Activated CD4-positive, alpha-beta T cell treated with anti-CD3 and anti-CD28 coated beads, Interleukin-2, amount 10 ng/mL, durations not matched to agents 7 days and 5 days (primary cell): ENCODE measurements at regions not wholly inside any gene's neighbourhood (a gene's known extent, or its start where the extent isn't known, plus 50 kb on each side); places are given as distances from the start of the nearest gene placed in this dataset.

ENCODE experiments used
- CTCF ChIA-PET: fragments of 350-600 bp; sonication (Branson Sonifier 250); formaldehyde crosslinking; loops from one replicate; lab custom pipeline; 2021; ENCODE audit warnings: antibody characterized with exemption; lab: Charles Lee
- POLR2A ChIA-PET: fragments of 350-600 bp; sonication (Branson Sonifier 250); formaldehyde crosslinking; loops from one replicate; lab custom pipeline; 2021; ENCODE audit warnings: antibody characterized with exemption; lab: Charles Lee
- DNase-seq: peaks from one replicate; pipeline ENCODE4 v3.0.0-alpha.2; 2020
- H3K27ac Mint-ChIP-seq: one replicate; pipeline ENCODE4 v1.8.0; 2021; ENCODE audit warnings: mild to moderate bottlenecking, moderate library complexity, mixed read lengths
- H3K27me3 Mint-ChIP-seq: one replicate; pipeline ENCODE4 v1.8.0; 2021; ENCODE audit warnings: mixed read lengths
- H3K36me3 Mint-ChIP-seq: one replicate; pipeline ENCODE4 v1.8.0; 2021; ENCODE audit warnings: low read depth, mixed read lengths
- H3K4me1 Mint-ChIP-seq: one replicate; pipeline ENCODE4 v1.8.0; 2021; ENCODE audit warnings: mixed read lengths
- H3K4me3 Mint-ChIP-seq: one replicate; pipeline ENCODE4 v1.8.0; 2021; ENCODE audit warnings: mild to moderate bottlenecking, moderate library complexity, mixed read lengths
- H3K9me3 Mint-ChIP-seq: one replicate; pipeline ENCODE4 v1.8.0; 2021; ENCODE audit warnings: mixed read lengths

DNA sequence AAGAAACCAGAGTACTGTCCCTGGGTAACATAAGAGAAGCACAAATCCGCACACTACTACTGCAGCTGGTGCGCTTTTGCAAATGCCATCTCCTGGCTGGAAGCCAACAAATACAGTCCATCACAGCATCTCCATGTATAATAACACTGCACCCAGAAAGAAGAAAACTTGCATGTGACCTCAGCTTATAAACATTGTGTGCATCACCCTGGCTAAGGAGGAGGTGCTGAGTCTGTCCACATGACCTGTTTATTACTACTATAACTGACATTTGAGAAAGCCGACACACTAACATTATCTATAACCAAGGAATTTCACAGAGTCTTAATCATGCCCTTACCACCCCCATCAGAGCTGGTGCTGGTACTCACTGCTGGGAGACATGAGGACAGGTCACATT, 516.8 kb downstream of the CFAP47 start:
- Mint-ChIP-seq H3K4me3 (no peak overlapping the region), H3K9me3 (no peaks in the 10 kb centered on the region), H3K27ac (no peak overlapping the region), H3K36me3 (no peaks in the 10 kb centered on the region), H3K27me3 (no peaks in the 10 kb centered on the region), H3K4me1 (no peaks in the 10 kb centered on the region)
- DNase-seq = no peak
- ChIA-PET POLR2A (no interaction called here), CTCF (no interaction called here)

DNA sequence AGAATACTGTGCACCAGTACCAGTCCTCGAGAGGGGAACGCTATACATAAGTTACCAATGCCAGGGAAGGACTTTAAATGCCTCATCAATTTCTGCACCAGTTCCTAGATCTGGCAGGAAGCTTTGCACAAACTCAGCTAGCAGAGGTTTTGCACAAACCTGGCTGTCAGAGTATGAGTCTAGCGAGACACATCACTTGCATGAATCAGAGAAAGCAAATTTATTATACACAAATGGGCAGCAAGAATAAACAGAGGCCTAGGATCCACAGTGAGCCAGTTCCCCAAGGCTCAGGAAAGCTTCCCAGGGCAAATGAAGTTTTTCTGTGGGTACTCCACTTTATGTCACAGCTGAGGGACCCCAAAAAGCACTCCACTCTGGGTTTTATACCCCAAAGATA, 523.5 kb downstream of the CFAP47 start:
- DNase-seq = no peak
- no peaks in the 10 kb centered on the region for H3K36me3 Mint-ChIP-seq
- ChIA-PET POLR2A (no interaction called here), CTCF (no interaction called here)
- H3K4me1 Mint-ChIP-seq = no peaks in the 10 kb centered on the region
- H3K9me3 Mint-ChIP-seq = no peaks in the 10 kb centered on the region
- H3K27me3 Mint-ChIP-seq = no peaks in the 10 kb centered on the region
- H3K4me3 Mint-ChIP-seq = no peak overlapping the region
- no peak overlapping the region for H3K27ac Mint-ChIP-seq

- Mint-ChIP-seq H3K27ac (no peak overlapping the region), H3K9me3 (no peaks in the 10 kb centered on the region), H3K27me3 (no peaks in the 10 kb centered on the region), H3K36me3 (no peaks in the 10 kb centered on the region), H3K4me3 (no peak overlapping the region), H3K4me1 (no peaks in the 10 kb centered on the region)
- POLR2A ChIA-PET = no interaction called here
- DNase-seq = no peak
- CTCF ChIA-PET = no interaction called here
Measured at GRCh38 chrX:36445566-36445965, 526.0 kb downstream of the CFAP47 start.

- ChIA-PET POLR2A (no interaction called here), CTCF (no interaction called here)
- H3K27ac Mint-ChIP-seq = no peak overlapping the region
- no peak overlapping the region for H3K4me3 Mint-ChIP-seq
- no peaks in the 10 kb centered on the region for H3K27me3 Mint-ChIP-seq
- no peak for DNase-seq
- H3K9me3 Mint-ChIP-seq = peaks cover 5% of the 10 kb centered on the region
- no peaks in the 10 kb centered on the region for H3K36me3 Mint-ChIP-seq
- no peaks in the 10 kb centered on the region for H3K4me1 Mint-ChIP-seq
Measured at GRCh38 chrX:36462142-36462541, 542.6 kb downstream of the CFAP47 start.

DNA sequence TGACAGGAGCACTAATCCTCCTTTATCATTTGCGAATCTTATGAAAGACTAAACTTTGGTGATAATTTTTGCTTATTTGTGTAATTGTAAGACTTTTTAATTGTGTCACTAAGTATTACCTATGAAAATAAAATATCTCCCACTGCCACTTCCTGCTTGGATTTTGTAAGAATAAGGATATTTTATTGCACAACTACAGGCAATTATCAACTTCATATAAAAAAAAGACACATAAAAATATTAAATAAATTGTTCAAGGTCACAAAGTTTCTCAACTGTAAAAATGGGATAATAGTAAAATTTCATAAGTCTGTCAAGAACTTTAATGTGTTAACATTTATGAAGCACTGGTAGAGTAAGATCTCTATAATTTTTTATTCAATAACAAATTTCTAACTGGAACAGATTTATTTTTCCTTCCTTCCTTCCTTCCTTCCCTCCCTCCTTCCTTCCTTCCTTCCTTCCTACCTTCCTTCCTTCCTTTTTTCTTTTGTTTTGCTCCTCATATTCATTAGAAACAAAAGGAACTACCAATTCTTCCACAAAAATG, 527.6 kb upstream of the FAM47C start:
- DNase-seq = no peak
- POLR2A ChIA-PET = no interaction called here
- Mint-ChIP-seq H3K36me3 (no peaks in the 10 kb centered on the region), H3K4me1 (no peaks in the 10 kb centered on the region), H3K4me3 (no peak overlapping the region), H3K9me3 (no peaks in the 10 kb centered on the region), H3K27me3 (no peaks in the 10 kb centered on the region), H3K27ac (no peak overlapping the region)
- CTCF ChIA-PET = no interaction called here

DNA sequence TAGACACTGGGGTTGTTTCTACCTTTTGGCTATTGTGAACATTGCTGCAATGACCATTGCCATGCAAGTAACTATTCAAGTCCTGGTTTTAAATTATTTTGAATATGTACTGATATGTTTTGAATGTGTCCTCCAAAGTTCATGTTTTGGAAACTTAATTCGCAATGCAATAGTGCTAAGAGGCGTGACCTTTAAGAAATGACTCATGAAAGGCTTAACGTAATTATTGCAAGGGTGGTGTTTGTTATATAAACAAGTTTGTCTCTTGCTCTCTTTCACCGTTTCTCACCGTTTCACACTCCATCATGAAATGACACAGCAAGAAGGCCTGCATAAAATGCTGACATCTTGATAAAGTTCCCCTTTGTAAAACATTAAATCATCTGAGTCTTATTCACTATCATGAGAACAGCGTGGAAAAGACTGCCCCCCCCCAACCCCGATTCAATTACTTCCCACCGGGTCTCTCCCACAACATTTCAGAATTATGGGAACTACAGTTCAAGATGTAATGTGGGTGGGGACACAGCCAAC, 506.9 kb upstream of the FAM47C start:
- no peak overlapping the region for H3K4me3 Mint-ChIP-seq
- H3K4me1 Mint-ChIP-seq = no peaks in the 10 kb centered on the region
- no peak for DNase-seq
- H3K9me3 Mint-ChIP-seq = peaks cover 2% of the 10 kb centered on the region
- no peaks in the 10 kb centered on the region for H3K36me3 Mint-ChIP-seq
- H3K27me3 Mint-ChIP-seq = no peaks in the 10 kb centered on the region
- POLR2A ChIA-PET = no interaction called here
- no peak overlapping the region for H3K27ac Mint-ChIP-seq
- CTCF ChIA-PET = no interaction called here

GRCh38 chrX:36504625-36505024, 503.5 kb upstream of the FAM47C start:
- H3K9me3 Mint-ChIP-seq = peaks cover 5% of the 10 kb centered on the region
- no peaks in the 10 kb centered on the region for H3K4me1 Mint-ChIP-seq
- H3K27me3 Mint-ChIP-seq = no peaks in the 10 kb centered on the region
- no peak overlapping the region for H3K27ac Mint-ChIP-seq
- no peak overlapping the region for H3K4me3 Mint-ChIP-seq
- POLR2A ChIA-PET = no interaction called here
- no peaks in the 10 kb centered on the region for H3K36me3 Mint-ChIP-seq
- CTCF ChIA-PET = no interaction called here
- no peak for DNase-seq

DNA sequence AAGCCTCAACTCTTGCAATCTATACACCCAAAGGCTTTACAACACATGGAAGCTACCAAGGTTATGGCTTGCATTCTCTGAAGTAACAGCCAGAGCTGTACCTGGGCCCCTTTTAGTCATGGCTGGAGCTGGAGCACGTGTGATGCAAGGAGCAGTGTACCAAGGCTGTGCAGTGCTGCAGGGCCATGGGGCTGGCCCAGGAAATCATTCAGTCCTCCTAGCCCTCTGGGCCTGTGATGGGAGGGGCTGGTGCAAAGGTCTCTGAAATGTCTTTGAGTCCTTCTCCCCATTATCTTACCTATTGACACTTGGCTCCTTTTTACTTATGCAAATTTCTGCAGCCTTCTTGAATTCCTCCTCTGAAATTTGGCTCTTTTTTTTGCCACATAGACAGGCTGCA, 500.1 kb upstream of the FAM47C start:
- no peaks in the 10 kb centered on the region for H3K4me1 Mint-ChIP-seq
- ChIA-PET POLR2A (no interaction called here), CTCF (no interaction called here)
- no peaks in the 10 kb centered on the region for H3K27me3 Mint-ChIP-seq
- H3K9me3 Mint-ChIP-seq = peaks cover 3% of the 10 kb centered on the region
- H3K36me3 Mint-ChIP-seq = no peaks in the 10 kb centered on the region
- H3K4me3 Mint-ChIP-seq = no peak overlapping the region
- DNase-seq = no peak
- H3K27ac Mint-ChIP-seq = no peak overlapping the region

GRCh38 chrX:36510736-36511135, 497.4 kb upstream of the FAM47C start:
- peaks cover 3% of the 10 kb centered on the region for H3K9me3 Mint-ChIP-seq
- POLR2A ChIA-PET = no interaction called here
- H3K36me3 Mint-ChIP-seq = no peaks in the 10 kb centered on the region

DNA sequence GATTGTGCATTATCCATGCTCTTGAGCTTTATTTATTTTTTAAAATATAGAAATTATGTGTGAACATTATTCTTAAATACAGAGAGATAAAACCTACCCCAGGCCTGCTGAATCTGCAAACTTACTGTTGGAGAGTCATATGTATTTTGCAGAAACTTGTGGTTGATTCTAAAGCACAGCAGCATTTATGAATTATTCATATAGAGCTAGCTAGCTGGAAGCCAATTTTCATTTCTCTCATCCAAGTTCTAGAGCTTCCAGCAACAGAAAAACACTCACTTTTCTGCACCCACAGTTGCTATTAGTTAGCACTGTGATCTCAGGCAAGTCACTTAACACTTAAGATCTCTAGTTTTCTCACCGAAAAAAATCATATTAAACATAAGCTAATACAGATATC, 479.5 kb upstream of the FAM47C start:
- no peak overlapping the region for H3K27ac Mint-ChIP-seq
- POLR2A ChIA-PET = no interaction called here

More at GRCh38 chrX:36510736-36511135, 497.4 kb upstream of the FAM47C start:
- H3K4me1 Mint-ChIP-seq = no peaks in the 10 kb centered on the region
- CTCF ChIA-PET = no interaction called here
- H3K4me3 Mint-ChIP-seq = no peak overlapping the region
- no peak overlapping the region for H3K27ac Mint-ChIP-seq
- no peaks in the 10 kb centered on the region for H3K27me3 Mint-ChIP-seq
- no peak for DNase-seq

GRCh38 chrX:36534900-36535299, 473.3 kb upstream of the FAM47C start:
- ChIA-PET POLR2A (no interaction called here), CTCF (interaction anchor here (1.0 kb wide), 1 partner anchor 11 kb away, joined by 3 read pairs; no protein-coding TSS in a partner anchor)
- no peak overlapping the region for H3K4me3 Mint-ChIP-seq
- H3K27me3 Mint-ChIP-seq = no peaks in the 10 kb centered on the region
- H3K27ac Mint-ChIP-seq = no peak overlapping the region
- no peaks in the 10 kb centered on the region for H3K36me3 Mint-ChIP-seq
- no peak for DNase-seq
- no peaks in the 10 kb centered on the region for H3K4me1 Mint-ChIP-seq
- no peaks in the 10 kb centered on the region for H3K9me3 Mint-ChIP-seq

More for the DNA sequence above, 479.5 kb upstream of the FAM47C start:
- H3K4me1 Mint-ChIP-seq = no peaks in the 10 kb centered on the region
- CTCF ChIA-PET = no interaction called here
- H3K27me3 Mint-ChIP-seq = no peaks in the 10 kb centered on the region
- no peak overlapping the region for H3K4me3 Mint-ChIP-seq
- no peaks in the 10 kb centered on the region for H3K36me3 Mint-ChIP-seq
- H3K9me3 Mint-ChIP-seq = no peaks in the 10 kb centered on the region
- no peak for DNase-seq

DNA sequence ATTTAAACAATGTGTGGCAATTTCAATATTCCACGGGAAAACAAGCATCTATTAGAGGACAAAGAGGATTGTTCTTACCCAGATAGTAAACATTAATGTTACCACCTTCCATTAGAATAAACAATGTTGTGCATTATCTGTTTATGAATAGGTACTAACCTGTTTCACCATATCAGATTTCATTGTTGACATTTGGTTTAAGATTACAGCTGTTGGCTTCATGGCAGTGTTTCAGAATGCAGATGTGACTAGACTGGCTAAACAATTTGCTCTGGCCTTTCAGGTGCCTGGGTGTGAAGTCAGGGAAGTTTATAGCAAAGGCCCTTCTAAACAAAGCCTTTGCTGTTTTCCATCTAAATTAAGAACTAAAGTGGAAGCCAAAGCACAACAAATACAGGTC, 464.7 kb upstream of the FAM47C start:
- H3K36me3 Mint-ChIP-seq = no peaks in the 10 kb centered on the region
- H3K9me3 Mint-ChIP-seq = no peaks in the 10 kb centered on the region
- H3K4me3 Mint-ChIP-seq = no peak overlapping the region
- no peaks in the 10 kb centered on the region for H3K27me3 Mint-ChIP-seq
- CTCF ChIA-PET = no interaction called here
- no peak for DNase-seq
- POLR2A ChIA-PET = no interaction called here
- H3K27ac Mint-ChIP-seq = no peak overlapping the region
- H3K4me1 Mint-ChIP-seq = no peaks in the 10 kb centered on the region

DNA sequence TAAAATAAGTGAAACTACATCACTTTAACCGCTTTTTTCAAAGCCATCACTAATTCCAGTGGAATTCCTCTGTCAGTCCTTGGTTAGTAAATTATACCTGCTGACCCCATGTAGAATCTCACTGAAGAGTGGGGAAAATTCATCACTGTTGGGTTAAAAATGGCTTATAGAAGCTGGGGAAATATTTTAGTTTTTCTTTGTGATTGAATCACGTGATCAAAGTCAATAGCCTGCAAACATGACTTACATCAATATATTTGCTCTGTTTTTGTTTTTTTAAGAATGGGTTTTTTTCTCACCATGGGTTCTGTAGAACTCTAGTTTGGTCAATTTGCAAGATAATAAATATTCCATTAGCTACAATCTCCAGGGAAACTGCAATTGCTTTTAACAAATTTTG, 445.2 kb upstream of the FAM47C start:
- POLR2A ChIA-PET = no interaction called here
- no peak overlapping the region for H3K4me3 Mint-ChIP-seq
- H3K4me1 Mint-ChIP-seq = no peaks in the 10 kb centered on the region
- no peak for DNase-seq
- H3K36me3 Mint-ChIP-seq = no peaks in the 10 kb centered on the region
- H3K27ac Mint-ChIP-seq = no peak overlapping the region
- no peaks in the 10 kb centered on the region for H3K9me3 Mint-ChIP-seq
- CTCF ChIA-PET = no interaction called here
- no peaks in the 10 kb centered on the region for H3K27me3 Mint-ChIP-seq

DNA sequence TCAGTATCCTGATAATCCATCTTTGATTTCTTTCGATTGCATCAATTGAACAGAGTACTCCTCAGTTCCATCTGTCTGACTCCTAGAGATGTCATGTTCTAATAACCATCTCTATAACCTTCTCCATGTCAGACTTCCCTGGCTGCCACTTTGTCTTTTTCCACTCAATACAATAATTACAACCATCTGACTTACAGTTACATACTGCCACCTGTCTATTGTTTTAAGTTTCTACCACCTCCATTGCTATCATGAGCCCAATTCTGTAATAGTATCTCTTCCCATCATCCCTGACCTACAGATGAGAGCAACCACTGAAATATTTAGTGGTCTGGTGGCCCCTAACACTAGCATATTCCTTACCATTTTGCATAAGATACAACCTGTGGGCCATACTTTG, 439.2 kb upstream of the FAM47C start:
- ChIA-PET POLR2A (no interaction called here), CTCF (no interaction called here)
- H3K4me3 Mint-ChIP-seq = no peak overlapping the region
- no peaks in the 10 kb centered on the region for H3K4me1 Mint-ChIP-seq
- no peak overlapping the region for H3K27ac Mint-ChIP-seq
- no peaks in the 10 kb centered on the region for H3K27me3 Mint-ChIP-seq
- no peak for DNase-seq
- no peaks in the 10 kb centered on the region for H3K9me3 Mint-ChIP-seq
- no peaks in the 10 kb centered on the region for H3K36me3 Mint-ChIP-seq
